Cardiac septum (tissue), 1 donor: ENCODE measurements at regions not wholly inside any gene's neighbourhood (a gene's known extent, or its start where the extent isn't known, plus 50 kb on each side); places are given as distances from the start of the nearest gene placed in this dataset.

Experiments used
- DNase-seq: peaks from one replicate; pipeline ENCODE4 v3.0.0-alpha.2; 2020; ENCODE audit warnings: low spot score
- intact Hi-C: fragments of 100-400 bp; cut with DNase I; formaldehyde crosslinking; loops from one replicate; pipeline ENCODE4 v1.14.0; 2022
- donor health status: DM: no; HTN: no; CAD: no.

DNA sequence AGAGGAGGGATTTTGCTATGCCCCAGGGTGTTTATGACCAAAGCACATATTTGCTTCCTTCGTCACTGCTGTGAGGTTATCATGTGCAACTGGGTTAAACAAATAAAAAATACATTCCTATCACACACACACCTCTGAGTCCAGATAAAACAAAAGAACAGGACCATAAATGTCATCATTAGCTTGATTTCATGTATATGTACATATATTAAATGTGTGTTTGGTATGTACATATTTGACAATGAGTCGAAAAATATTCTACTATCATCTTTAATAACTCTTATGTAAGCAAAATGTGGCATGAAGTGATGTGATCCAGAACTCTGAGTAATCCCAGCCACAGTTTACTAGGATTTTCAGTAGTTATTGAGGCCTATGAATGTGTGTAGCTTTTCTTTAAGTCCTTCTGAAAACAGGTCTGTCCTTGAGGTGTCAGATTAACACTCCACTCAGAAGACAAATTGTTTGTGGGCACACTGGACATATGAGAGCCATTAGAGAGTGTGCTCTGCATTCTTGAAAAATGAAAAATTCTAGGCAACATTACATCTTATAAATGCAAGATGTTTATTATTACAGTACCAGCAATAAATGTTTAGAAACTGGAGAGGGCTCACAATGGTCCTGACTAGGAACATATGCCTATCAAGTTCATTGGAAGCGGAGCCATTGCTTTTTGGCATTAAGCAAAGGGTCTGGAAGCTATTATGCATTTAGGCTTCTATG lies 335.1 kb upstream of the SEMA3A start:
- DNase-seq: no peak

DNA sequence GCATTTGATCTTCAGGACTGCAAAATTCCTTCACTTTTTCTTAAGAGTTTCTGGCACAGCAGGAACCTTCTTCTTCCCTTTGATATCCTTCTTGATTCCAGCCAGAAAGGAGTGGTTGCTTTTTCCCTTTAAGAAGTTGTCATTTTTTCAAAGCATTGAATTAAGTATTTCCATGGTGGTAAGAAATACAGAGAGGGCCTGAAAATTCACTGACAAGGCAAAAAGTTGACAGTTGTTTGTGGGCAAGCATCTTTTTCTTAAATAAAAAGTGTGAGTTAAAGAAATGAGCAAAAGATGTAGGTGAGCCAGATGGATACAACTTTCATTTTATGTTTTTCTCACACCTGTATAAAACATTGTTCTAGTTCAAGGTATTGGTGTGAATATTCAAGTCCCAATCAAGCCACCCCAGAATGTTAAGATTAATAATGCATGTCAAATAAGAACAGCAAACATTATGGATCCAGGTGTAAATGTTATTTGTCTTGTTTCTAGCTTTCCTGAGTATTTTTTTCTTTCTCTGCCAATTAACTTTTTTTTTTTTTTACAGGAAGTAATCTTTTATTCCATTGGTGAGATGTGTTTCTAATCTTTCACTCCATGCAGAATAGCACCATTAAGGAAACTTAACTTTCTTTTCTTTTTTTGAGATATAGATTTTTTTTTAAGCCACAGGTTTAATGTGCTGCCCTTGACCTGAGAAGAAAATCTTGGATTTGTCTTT lies 334.3 kb upstream of the SEMA3A start:
- intact Hi-C loops: no loop called here
- DNase-seq: no peak

More for the DNA sequence above, 335.1 kb upstream of the SEMA3A start:
- intact Hi-C loops: no loop called here

DNA sequence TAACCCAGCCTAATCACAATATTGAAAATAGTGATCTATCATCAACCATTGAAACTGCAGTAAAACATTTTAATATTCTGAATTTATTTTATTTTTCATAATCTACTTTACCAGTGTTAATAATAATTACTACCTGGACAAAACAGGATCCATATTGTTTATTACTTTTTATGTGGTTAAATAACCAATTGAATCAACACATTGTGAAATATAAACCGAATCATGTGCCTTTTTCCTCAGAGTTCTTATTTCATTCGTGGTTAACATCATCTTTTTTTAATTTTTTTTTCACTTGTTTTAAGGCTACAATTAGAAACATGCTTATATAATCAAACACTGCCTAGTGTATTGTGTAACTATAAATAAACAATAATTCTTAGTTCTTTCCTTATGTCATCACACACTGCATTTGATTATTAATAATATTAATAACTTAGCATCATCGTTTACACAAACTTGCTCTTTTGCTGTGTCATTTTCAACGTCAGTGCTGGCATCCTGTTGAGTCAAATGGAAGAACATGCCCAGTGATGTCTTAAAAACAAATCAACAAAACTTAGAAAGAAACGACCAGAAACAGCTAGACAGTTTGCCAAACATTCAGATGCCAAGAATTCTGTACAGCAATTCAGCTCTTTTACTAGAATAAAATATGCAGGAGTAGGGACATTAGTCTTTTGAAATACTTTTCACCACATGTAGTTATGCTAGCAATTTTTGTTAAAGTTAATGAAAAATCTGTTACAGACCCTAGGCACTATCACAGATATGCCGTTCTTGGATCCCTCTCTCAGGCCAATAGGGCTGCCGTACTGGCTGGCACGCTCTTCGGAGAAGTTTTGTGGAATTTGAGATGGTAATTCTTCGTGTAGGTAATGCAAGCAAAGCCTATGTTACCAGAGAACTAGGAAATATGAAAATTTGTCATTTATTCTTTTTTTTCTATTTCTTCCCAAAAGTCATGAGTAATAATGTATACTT lies 330.4 kb upstream of the SEMA3A start:
- no peak for DNase-seq
- intact Hi-C loops: no loop called here

DNA sequence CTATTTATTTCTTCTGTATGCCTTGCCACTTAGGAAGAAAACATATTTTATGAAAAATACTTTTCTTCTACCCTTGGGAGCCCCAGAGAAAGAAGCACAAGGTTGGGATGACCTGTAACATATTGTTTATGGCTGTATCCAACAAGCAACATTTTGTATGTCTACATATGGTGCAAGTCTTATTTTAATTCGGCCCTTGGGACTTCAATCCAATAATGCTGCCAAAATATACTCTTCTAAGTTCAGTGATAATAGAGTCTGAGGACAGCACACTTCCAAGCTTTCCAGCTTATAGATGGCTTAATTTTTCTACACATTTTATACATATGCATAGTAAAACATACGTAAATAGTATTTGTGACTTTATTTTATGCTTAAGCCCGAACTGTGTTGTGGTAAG lies 318.5 kb upstream of the SEMA3A start:
- intact Hi-C loops: no loop called here
- no peak for DNase-seq

DNA sequence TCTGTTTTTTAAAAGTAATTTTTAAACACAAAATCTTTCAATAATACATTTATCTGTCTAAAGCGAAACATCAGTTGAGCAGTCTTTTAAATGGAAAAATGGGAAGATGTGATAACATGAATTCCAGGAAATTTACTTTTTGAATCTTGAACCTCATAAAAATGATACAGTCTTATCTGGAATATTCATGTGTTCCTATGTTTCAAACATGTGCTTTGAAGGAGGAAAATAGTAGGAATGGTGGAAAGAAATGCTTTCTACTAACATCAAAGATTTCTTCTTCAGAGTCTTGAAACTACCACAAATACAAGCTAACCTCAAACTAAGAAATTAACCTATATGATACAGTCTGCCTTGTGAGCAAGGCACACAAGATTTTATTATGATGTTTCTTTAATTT lies 317.5 kb upstream of the SEMA3A start:
- no peak for DNase-seq
- intact Hi-C loops: no loop called here

DNA sequence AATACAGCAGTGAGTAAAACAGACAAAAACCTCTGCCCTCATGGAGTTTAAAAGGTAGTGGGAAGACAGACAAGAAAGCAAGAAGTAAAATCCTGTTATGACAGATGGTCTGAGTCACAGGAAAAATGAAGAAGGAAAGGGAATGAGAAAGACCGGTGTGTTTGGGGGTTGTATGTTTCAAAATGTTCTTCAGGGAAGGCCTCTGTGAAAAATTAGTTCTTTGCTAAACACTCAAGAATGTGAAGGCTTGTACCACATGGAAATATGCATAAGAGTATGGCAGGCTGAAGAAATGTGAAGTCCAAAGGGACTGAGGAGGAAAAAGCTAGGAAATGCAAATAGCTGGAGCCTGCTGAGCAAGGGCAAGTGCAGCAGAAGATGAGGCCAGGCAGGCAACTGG lies 315.9 kb upstream of the SEMA3A start:
- intact Hi-C loops: no loop called here
- no peak for DNase-seq

DNA sequence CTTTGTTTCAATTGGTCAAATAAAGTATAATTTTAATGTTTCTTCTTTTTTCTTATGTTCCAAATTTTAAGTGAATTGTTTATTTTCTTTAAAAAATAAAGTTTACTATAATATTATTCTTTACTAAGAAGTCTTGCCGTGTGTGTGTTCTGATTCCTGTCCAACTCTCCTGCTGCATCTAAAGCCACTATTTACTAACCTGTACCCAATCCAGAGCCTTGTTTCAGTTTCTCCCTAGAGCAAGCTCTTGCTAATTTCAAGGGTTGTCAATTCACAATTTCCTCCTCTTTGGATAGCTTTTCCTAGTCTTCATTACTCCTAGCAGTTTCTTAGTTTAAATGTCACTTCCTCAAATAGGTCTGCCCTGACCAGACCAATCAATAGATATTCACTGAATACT lies 314.9 kb upstream of the SEMA3A start:
- intact Hi-C loops: no loop called here
- no peak for DNase-seq

DNA sequence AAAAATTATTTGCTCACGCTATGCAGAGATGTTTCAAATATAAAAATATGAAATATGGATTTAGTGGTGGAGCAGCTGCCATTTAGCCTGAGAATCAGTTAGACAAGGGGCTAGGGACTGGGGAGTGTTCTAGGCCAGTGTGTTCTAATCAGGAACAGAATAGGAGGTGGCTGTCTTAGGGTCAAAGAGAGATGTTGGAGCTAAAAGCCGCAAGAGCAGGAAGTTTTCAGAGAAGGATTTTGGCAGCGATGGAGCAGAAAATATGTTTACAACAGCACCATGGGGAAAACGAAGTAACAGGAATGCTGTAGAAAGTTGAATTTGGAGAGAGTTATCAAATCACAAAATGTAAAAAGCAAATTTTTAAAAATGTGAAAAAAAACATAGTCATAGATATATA lies 314.0 kb upstream of the SEMA3A start:
- intact Hi-C loops: no loop called here
- no peak for DNase-seq

DNA sequence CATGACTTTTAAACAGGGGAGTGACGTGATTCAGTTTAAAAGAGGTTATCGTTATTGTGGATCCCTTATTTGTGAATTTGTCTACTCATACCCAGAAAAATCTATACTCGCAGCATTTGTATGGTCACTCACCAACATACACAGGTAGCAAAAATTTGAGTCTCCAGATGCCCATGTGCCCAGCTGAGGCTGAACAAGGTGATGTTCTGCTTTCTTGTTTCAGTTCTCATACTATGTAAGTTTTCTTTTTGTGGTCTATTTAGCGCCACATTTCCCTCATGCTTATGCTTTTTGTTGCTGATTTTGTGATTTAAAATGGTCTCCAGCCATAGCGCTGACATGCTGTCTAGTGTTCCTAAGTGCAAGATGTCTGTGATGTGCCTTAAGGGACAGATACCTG lies 312.9 kb upstream of the SEMA3A start:
- no peak for DNase-seq
- intact Hi-C loops: no loop called here

DNA sequence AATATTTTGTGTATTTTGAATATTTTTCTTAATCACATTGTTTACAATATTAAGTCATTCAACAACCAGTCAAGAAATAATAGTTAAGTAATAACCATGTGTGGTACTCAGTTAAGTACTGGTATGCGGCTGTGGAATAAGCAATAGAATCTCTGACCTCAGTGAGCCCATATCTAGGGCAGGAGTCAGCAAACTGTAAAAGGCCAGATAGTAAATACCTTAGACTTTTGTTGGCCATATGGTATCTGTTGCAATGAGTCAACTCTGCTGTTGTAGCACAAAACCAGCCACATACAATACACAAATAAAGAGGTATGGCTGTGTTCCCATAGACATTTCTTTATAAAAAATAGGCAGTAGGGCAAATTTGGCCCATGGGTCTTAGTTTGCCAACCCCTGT lies 311.6 kb upstream of the SEMA3A start:
- no peak for DNase-seq
- intact Hi-C loops: no loop called here

DNA sequence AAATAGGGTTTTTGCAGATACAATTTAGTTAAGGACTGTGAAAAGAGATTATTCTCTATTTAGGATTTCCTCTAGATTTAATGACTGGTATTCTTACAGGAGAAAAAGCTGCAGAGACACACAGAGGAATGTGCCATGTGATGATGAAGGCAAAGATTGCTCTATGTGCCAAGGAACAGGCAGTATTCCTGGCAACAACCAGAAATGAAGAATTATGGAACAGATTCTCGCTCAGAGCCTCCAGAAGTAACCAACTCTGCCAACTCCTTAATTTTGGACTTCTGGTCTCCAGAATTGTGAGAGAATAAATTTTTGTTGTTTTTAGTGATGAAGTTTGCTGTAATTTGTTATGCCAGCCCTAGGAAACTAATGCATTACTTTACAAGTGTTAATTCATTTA lies 307.6 kb upstream of the SEMA3A start:
- intact Hi-C loops: no loop called here

DNA sequence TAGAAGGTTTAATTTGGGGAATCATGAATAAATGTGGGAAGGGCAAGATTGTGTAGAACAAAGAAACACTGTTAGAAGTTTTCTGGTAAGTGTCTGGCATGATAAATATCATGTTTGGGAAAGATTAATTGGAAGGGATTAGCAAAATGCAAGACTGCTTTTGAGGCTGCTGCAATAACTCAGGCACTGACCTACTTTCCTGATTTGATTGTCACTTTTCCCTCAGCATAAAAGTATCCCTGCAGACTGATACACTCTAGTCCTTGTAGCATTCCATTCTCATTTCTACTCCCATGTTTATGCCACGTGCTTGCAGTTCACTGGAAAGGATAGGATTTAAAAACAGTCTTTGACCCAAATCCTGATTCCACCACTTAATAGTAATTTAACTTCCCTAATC lies 303.3 kb upstream of the SEMA3A start:
- no peak for DNase-seq

More for the DNA sequence above, 307.6 kb upstream of the SEMA3A start:
- no peak for DNase-seq

DNA sequence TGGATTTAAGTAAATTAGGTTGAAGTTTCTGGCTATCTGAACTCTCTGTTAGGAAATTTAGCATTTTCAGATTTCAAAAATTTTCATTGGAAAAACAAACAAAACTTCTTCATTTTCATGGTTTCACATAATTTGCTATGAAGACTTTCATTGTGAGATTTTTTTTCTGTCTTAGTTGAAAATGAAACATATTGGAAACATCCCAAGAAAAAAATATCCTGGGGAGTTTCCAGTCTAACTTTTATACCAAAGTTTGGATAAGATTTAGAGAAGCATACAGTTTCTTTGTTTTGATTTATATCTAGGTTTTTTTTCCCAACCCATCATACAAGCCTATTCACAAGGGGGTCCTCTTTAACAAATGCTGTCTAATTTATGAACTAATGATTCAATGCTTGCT lies 300.5 kb upstream of the SEMA3A start:
- DNase-seq: no peak
- intact Hi-C loops: no loop called here

More for the DNA sequence above, 303.3 kb upstream of the SEMA3A start:
- intact Hi-C loops: no loop called here

DNA sequence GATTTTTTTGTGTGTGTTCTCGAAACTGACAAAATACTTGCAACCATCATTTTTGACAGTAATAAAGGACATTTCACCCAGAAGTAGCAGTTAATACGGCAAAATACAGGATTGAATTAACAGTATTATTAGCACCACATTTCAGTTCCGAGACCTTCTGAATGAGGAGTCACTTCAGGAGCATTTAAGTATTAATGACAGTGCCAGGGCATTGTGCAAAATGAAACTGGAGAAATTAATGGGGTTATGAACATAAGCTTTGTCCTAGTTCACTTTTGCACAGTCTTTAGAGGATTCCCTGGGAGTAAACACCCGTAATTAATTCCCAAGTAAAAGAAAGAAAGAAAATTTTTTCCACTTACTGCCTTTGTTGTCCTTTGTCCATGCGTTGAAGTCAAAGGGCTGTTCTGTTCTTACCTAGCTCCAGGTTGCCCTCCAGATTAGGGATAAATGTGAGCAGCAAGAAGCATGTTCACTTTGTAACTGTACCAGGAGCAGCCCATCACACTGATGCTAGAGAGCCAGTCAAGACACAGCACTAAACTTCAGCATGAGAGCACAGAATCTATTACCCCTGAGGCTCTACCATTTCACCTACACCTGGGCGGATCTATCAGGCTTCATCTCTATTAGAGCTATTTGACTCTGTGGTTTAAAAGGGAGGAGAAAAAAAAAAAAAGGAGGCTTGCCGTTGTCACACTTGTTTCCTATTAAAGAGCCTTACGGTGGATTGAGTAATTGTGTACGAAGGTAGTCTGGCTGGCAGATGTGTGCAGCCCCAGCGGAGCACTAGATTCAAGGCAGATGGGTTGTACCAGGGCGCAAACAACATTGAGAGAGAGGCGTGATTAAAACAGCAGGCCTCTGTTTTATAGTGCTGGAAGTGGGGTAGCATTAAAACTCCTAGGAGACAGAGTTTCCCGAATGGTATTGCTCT lies 297.8 kb upstream of the SEMA3A start:
- intact Hi-C loops: no loop called here
- no peak for DNase-seq

DNA sequence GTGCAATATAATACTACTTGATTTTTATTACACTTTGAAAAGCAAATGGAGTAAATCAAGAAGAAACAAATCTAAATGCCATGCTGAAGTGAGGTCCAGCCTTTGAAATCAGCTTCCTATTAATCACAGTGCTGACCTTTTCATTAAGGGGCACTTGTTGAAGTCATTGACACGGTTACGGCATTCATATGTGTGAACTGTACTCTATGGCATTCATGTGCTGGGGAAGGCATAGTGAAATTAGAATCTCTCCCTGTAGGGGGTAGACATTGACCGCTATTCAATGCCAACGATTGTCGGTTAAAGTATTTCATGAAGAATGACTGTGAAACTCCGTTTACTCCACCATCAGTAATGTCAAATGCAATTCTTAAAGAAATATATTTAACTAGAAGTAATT lies 296.1 kb upstream of the SEMA3A start:
- intact Hi-C loops: no loop called here
- no peak for DNase-seq

DNA sequence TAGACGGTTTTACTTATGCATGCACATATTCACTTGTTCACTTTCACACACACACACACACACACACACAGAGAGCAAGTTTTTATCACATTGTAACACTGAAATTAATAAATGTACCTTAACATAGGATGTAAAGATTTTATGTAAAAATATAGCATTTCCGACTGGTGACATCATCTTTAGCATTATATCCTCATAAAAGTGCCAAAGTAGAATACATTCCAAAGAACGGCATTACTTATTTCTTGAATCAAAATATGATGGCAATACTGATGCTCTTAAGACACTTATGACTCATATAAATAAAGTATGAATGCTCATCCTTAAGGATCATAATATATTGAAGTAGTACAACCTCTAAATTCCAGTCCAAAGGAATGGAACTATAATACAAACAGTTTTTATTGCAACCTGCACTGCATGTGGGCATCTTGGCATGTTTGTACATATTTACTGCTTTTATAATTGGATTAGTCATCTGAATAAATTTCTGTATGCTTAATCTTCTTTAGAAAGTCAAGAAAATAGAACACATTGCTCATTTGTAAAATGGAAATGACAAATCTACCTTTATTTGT lies 290.0 kb upstream of the SEMA3A start:
- intact Hi-C loops: no loop called here

DNA sequence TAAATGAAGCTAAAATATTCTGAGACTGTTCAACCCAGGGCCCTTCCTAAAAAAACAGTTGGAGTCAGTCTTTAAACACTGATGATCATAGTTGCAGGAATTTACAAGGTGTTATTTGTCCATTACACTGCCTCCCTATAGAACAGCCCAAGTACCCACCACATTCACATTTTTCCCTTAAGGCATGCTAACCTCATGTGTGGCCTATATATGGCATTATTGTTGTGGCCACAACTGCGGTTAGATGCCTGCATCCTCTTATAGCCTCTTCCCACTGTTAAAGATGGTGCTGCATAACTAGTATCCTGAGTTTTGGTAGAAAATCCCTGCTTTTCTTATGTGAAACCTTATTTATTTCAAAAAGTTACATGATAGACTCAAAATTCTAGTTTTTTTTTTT lies 287.9 kb upstream of the SEMA3A start:
- intact Hi-C loops: no loop called here
- DNase-seq: no peak

More for the DNA sequence above, 290.0 kb upstream of the SEMA3A start:
- no peak for DNase-seq

DNA sequence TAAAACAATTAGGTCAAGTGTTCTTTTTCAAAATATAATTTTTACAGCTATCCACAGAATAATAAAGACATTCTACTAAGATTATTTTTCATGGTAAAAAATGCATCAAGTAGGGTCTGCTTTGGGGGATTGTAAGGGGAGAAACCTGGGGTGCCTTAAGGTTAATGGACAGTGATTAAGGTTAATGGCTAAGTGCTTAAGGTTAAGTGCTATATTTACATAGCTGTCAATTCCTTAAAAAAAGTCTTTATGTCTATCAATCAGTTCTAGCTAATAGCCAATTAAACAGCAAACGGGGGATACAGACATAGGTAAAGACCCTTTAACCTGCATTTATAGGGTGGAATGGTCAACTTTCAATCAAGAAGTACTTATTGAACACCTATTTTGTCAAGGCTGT lies 284.5 kb upstream of the SEMA3A start:
- no peak for DNase-seq
- intact Hi-C loops: no loop called here
